NCI-H774 (cell line): ENCODE measurements at regions not wholly inside any gene's neighbourhood (a gene's known extent, or its start where the extent isn't known, plus 50 kb on each side); places are given as distances from the start of the nearest gene placed in this dataset.
"Not testable (repeated sequence)": the region's sequence is repeated elsewhere in the genome, so short reads cannot be mapped to it uniquely, and the experiment has no call there.

Source experiments
- DNase-seq: peaks from one replicate; lab custom pipeline; 2025; lab: John Stamatoyannopoulos, UW

GRCh38 chr5:72692651-72693442, 123.6 kb upstream of the TNPO1 start:
- DNase-seq: no peak

GRCh38 chr5:72692231-72692637, 124.2 kb upstream of the TNPO1 start:
- DNase-seq: no peak

GRCh38 chr5:72691751-72692150, 124.7 kb upstream of the TNPO1 start:
- DNase-seq: no peak

- no peak for DNase-seq
These were observed 127.5 kb upstream of the TNPO1 start for GRCh38 chr5:72688916-72689315.

GRCh38 chr5:72687288-72687687, 129.2 kb upstream of the TNPO1 start:
- DNase-seq: no peak

GRCh38 chr5:72682561-72682960, 133.9 kb upstream of the TNPO1 start:
- DNase-seq: no peak

GRCh38 chr5:72681781-72682180, 134.7 kb upstream of the TNPO1 start:
- DNase-seq: no peak

GRCh38 chr5:72677447-72677846, 139.0 kb upstream of the TNPO1 start:
- DNase-seq: no peak

GRCh38 chr5:72676831-72677230, 139.6 kb upstream of the TNPO1 start:
- DNase-seq: not testable (repeated sequence)

GRCh38 chr5:72673623-72674022, 142.8 kb upstream of the TNPO1 start:
- peak; percentile 22 for DNase-seq

- no peak for DNase-seq
These were observed 143.3 kb upstream of the TNPO1 start for GRCh38 chr5:72673180-72673579.

GRCh38 chr5:72667708-72668107, 148.8 kb upstream of the TNPO1 start:
- no peak for DNase-seq

- no peak for DNase-seq
These were observed 153.5 kb upstream of the TNPO1 start for GRCh38 chr5:72662936-72663335.

- DNase-seq: no peak
These were observed 154.2 kb upstream of the TNPO1 start for GRCh38 chr5:72662305-72662704.

GRCh38 chr5:72661405-72661804, 154.2 kb upstream of the ZNF366 start:
- no peak for DNase-seq

- no peak for DNase-seq
These were observed 152.5 kb upstream of the ZNF366 start for GRCh38 chr5:72659726-72660125.

- no peak for DNase-seq
These were observed 151.7 kb upstream of the ZNF366 start for GRCh38 chr5:72658761-72659540.

GRCh38 chr5:72658161-72658560, 151.0 kb upstream of the ZNF366 start:
- DNase-seq: no peak

GRCh38 chr5:72656756-72657513, 149.7 kb upstream of the ZNF366 start:
- DNase-seq: no peak

GRCh38 chr5:72656331-72656730, 149.1 kb upstream of the ZNF366 start:
- no peak for DNase-seq

- no peak for DNase-seq
These were observed 147.0 kb upstream of the ZNF366 start for GRCh38 chr5:72654231-72654630.

- no peak for DNase-seq
These were observed 146.4 kb upstream of the ZNF366 start for GRCh38 chr5:72653586-72653985.

- no peak for DNase-seq
These were observed 144.6 kb upstream of the ZNF366 start for GRCh38 chr5:72651779-72652178.
